ENCODE measurements at regions not wholly inside any gene's neighbourhood (a gene's known extent, or its start where the extent isn't known, plus 50 kb on each side); places are given as distances from the start of the nearest gene placed in this dataset.

DNA sequence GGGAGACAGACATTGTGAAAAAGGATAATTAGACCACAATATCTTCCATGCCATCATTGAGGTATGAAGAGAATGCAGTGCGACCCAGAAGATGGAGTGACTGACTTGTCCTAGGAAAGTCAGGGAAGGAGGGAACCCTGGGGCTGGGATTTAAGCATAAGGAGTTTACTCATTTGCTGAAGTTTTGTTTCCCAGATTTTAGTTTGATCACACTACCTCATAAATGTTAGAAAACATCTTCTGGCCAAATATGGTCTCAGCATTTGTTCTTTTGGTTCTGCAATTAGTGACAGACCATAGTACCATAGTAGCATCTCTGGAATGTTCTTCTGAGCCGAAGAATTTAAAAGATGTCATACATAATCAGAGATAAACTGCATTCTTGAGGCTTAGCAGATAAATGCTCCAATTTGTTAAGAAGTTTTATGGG is 96.5 kb upstream of the PGRMC2 start:
- no peak overlapping the region for H3K4me2 ChIP-seq (ENCODE audit: low read length)
- H4K20me1 ChIP-seq (ENCODE audit: insufficient read depth, low read length): no peaks in the 10 kb centered on the region
- no peak overlapping the region for H3K27ac ChIP-seq (ENCODE audit: low read depth, low read length, poor library complexity, severe bottlenecking)
- TF ChIP-seq EZH2 (IDR thresholded peaks at IDR 0.05; ENCODE audit: borderline replicate concordance, low read length): no peak
- TF ChIP-seq, protein P1, sequence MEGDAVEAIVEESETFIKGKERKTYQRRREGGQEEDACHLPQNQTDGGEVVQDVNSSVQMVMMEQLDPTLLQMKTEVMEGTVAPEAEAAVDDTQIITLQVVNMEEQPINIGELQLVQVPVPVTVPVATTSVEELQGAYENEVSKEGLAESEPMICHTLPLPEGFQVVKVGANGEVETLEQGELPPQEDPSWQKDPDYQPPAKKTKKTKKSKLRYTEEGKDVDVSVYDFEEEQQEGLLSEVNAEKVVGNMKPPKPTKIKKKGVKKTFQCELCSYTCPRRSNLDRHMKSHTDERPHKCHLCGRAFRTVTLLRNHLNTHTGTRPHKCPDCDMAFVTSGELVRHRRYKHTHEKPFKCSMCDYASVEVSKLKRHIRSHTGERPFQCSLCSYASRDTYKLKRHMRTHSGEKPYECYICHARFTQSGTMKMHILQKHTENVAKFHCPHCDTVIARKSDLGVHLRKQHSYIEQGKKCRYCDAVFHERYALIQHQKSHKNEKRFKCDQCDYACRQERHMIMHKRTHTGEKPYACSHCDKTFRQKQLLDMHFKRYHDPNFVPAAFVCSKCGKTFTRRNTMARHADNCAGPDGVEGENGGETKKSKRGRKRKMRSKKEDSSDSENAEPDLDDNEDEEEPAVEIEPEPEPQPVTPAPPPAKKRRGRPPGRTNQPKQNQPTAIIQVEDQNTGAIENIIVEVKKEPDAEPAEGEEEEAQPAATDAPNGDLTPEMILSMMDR (IDR thresholded peaks at IDR 0.05; ENCODE audit: low read length): no peak
- H3K79me2 ChIP-seq (ENCODE audit: insufficient read depth, low read length): no peaks in the 10 kb centered on the region
- no peak overlapping the region for H3K4me3 ChIP-seq (ENCODE audit: low read depth, low read length, poor library complexity, severe bottlenecking)
- H3K9me2 ChIP-seq (ENCODE audit: low read depth, low read length): no peaks in the 10 kb centered on the region
- H3K36me3 ChIP-seq (ENCODE audit: insufficient read depth, low read length): no peaks in the 10 kb centered on the region
- no peaks in the 10 kb centered on the region for H3K9me3 ChIP-seq (ENCODE audit: low read length)
- no peaks in the 10 kb centered on the region for H3K4me1 ChIP-seq (ENCODE audit: insufficient read depth, low read length, severe bottlenecking)
- no peak overlapping the region for H3K9ac ChIP-seq (ENCODE audit: low read length)
- H3K27me3 ChIP-seq (ENCODE audit: insufficient read depth, low read length): no peaks in the 10 kb centered on the region
- no peak overlapping the region for H2AFZ ChIP-seq (ENCODE audit: low read length)
- H3F3A ChIP-seq (ENCODE audit: insufficient read depth, low read length): no peaks in the 10 kb centered on the region

DNA sequence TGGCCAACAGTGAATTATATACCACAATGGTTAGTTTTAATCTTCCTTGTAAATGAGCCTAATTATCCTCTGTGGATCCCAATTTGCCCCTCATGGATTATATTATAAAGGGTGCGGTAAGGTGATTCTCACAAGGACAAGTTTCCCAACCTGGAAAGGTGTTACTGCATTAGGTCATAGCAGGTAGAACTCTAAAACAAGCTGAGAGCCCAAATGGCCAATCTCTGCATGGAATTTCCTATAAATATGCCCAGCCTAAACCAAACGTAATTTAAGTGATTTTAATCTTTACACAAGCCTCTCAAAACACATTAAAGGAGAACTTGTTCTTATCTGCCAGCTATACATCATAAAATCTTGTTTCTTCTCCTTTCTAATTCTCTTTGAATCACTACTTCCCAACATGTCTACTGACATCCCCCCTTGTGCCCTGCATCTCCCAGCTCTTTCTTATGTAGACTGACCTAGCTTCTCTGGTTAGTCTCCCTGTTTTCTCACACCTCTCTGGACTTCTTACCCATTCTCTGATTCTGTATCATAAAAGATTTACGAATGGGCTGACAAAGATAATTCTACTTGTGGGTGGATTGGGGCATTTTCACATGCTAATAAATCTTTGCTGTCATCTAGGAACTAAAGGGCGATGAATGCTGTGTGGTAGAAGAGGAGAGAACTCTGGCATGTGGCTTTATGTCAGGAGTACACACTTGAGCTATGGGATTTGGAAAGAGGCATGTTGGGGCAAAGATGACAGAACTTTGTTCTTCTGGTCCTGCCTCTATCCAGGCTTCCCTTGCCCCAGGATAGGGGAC is 94.3 kb upstream of the PGRMC2 start:
- no peaks in the 10 kb centered on the region for H3K9me2 ChIP-seq (ENCODE audit: low read depth, low read length)
- H3K9ac ChIP-seq (ENCODE audit: low read length): no peak overlapping the region
- H3K4me2 ChIP-seq (ENCODE audit: low read length): no peak overlapping the region
- no peak overlapping the region for H3K27ac ChIP-seq (ENCODE audit: low read depth, low read length, poor library complexity, severe bottlenecking)
- no peaks in the 10 kb centered on the region for H3K36me3 ChIP-seq (ENCODE audit: insufficient read depth, low read length)
- no peak overlapping the region for H3K4me3 ChIP-seq (ENCODE audit: low read depth, low read length, poor library complexity, severe bottlenecking)
- no peaks in the 10 kb centered on the region for H4K20me1 ChIP-seq (ENCODE audit: insufficient read depth, low read length)
- no peaks in the 10 kb centered on the region for H3K9me3 ChIP-seq (ENCODE audit: low read length)
- H3F3A ChIP-seq (ENCODE audit: insufficient read depth, low read length): no peaks in the 10 kb centered on the region
- TF ChIP-seq, protein P1 (IDR thresholded peaks at IDR 0.05; ENCODE audit: low read length): no peak
- TF ChIP-seq EZH2 (IDR thresholded peaks at IDR 0.05; ENCODE audit: borderline replicate concordance, low read length): no peak
- no peak overlapping the region for H2AFZ ChIP-seq (ENCODE audit: low read length)
- no peaks in the 10 kb centered on the region for H3K79me2 ChIP-seq (ENCODE audit: insufficient read depth, low read length)
- H3K27me3 ChIP-seq (ENCODE audit: insufficient read depth, low read length): no peaks in the 10 kb centered on the region
- no peaks in the 10 kb centered on the region for H3K4me1 ChIP-seq (ENCODE audit: insufficient read depth, low read length, severe bottlenecking)

DNA sequence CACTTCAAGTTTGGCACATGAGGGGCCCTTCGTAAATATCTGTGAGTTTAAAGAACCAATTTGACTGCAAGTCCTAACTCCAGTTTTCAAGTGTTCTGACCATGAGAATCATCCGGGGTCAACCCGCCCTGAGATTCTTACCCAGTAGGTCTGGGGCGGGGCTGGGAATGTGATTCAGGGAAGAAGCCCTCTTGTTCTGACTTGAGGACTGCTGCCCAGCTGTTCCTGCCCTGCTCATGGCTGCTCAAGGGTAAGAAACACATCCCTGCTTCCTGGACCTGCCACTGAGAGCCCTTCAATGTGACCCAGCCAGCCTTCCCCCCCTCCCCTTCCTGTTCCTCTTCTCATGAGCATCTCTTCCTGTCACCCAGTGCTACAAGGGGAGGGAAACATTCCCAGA is 92.7 kb upstream of the PGRMC2 start:
- no peaks in the 10 kb centered on the region for H3K9me3 ChIP-seq (ENCODE audit: low read length)
- no peaks in the 10 kb centered on the region for H3K27me3 ChIP-seq (ENCODE audit: insufficient read depth, low read length)
- no peaks in the 10 kb centered on the region for H3F3A ChIP-seq (ENCODE audit: insufficient read depth, low read length)
- TF ChIP-seq, protein P1 (IDR thresholded peaks at IDR 0.05; ENCODE audit: low read length): no peak
- no peak for TF ChIP-seq EZH2 (IDR thresholded peaks at IDR 0.05; ENCODE audit: borderline replicate concordance, low read length)
- no peak overlapping the region for H3K9ac ChIP-seq (ENCODE audit: low read length)
- H3K4me3 ChIP-seq (ENCODE audit: low read depth, low read length, poor library complexity, severe bottlenecking): no peak overlapping the region
- H4K20me1 ChIP-seq (ENCODE audit: insufficient read depth, low read length): no peaks in the 10 kb centered on the region
- no peaks in the 10 kb centered on the region for H3K36me3 ChIP-seq (ENCODE audit: insufficient read depth, low read length)
- H3K27ac ChIP-seq (ENCODE audit: low read depth, low read length, poor library complexity, severe bottlenecking): no peak overlapping the region
- no peak overlapping the region for H2AFZ ChIP-seq (ENCODE audit: low read length)
- no peaks in the 10 kb centered on the region for H3K9me2 ChIP-seq (ENCODE audit: low read depth, low read length)
- H3K4me2 ChIP-seq (ENCODE audit: low read length): no peak overlapping the region
- H3K79me2 ChIP-seq (ENCODE audit: insufficient read depth, low read length): no peaks in the 10 kb centered on the region
- H3K4me1 ChIP-seq (ENCODE audit: insufficient read depth, low read length, severe bottlenecking): no peaks in the 10 kb centered on the region
